ENCODE measurements at regions not wholly inside any gene's neighbourhood (a gene's known extent, or its start where the extent isn't known, plus 50 kb on each side); places are given as distances from the start of the nearest gene placed in this dataset.

- DNase-seq, result no peak
These were observed 182.5 kb downstream of the POU4F1 start for GRCh38 chr13:78420814-78421213.

DNA sequence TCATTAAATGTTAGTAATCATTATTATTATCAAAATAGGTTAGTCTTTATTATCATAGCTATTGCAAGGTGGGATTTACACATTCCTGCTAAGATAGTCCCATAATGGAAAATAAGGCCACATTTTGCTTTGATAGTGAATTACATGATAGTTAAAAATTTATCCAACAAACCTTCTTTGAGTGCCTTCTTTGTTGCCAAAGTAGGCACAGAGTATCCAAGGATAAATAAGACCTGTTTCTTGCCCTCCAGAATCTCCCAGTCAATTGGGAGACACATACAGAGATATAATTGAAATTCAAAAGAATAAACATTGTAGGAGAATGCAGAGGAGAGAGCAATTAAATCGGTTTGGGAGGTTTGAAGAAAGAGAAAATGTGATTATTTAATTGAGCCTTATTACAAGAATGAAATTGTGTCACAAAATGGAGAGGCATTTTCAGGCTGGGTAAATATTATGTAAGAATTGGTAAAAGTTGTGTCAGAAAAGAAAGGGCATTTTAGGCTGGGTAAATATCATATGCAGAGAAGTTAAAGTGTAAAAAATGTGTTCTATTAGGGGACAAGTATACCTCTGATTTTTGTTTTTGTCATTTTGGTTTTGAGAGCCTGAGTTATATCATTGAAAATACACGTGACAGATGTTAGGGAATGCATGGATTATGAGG, 189.3 kb downstream of the POU4F1 start:
- no peak for DNase-seq

GRCh38 chr13:78410847-78411246, 192.5 kb downstream of the POU4F1 start:
- DNase-seq, result no peak

DNA sequence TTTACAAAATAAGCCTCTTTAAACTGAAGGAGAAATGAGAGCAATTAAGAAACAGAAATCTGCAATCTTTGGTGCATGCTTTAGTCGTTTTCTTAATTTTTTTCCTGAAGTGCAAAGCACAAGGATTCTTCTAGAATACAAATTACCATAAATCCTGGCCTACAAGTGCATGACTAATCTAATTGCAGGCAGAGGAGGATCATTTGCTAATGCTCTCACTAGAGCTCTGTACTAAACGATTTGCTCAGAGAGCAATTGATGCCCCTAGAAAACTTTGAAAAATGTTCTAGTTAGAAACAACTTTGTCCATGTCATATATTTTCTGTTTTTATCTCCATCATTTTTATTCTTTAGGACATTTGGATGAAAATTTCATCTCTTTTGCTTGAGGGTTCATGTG, 193.2 kb downstream of the POU4F1 start:
- DNase-seq, result no peak

GRCh38 chr13:78409172-78409571, 194.2 kb downstream of the POU4F1 start:
- DNase-seq, result no peak

GRCh38 chr13:78404846-78405360, 198.4 kb downstream of the POU4F1 start:
- DNase-seq, result no peak

DNA sequence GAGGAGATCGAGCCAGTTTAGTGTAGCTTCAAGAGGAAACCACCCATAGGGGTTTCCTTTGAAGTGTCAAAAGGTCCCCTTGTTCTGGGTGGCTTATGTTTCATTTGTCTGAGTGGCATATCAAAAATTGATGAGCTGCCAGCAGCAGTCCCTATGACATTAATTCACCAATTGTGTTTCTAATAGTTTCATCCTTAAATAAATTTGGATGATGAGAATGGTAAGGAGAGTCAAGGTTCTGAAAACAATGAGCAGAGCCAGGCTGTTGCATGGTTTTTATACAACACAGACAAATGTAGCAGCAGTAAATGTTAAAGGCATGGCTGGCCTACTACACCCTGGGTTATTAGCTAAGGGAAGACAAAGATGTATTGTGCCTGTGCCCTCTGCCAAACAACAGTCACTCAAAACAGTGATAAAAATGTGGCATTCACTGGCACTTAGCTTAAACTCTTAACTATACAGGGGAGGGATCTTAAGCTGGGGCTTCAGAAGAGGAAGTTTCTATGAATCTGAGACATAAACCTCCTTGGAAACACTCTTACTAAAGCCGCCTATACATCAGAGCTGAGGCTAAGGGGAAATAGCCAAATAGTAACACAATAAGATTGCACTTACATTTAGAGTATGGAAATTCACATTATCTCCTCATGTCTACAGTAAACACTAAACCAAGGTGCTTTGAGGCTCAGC, 200.5 kb downstream of the POU4F1 start:
- peak; percentile 49 for DNase-seq

DNA sequence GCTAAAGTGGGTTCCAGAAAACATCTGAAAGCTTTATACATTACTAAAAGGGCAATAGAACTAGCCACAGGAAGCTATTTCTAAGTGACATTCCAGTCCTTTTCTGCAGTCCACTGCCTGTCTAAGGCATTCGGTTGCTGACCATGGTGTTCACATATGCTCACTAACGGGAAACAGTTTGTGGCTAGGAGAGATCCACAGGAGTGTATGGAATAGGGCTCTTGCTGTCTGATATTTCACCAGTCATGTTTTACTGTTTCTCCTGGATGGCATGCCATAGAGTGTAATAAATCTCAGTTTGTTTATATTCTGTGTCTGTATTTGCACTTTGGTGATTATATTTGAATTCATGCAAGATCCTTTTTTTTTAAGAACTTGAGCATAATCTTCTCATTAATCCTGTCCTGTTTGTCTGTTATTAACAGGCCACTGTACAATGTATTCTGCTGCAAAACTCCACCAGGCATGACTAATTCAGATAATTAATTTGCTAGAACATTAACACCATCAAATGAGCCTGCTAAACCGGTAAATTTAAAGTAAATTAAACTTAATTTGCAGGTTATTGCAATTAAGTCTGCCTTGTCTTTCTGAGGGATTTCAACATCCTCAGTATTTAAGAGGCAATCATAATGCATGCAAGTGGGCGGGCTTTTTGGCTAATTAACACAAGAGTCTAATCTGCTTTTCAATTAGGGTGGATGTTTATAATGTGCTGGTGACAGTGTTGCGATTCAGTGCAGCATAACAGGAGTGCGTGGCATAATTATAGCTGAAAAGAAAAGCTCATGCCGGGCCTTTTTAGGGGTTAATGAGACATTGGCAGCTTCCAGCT, 201.3 kb downstream of the POU4F1 start:
- DNase-seq, result no peak

DNA sequence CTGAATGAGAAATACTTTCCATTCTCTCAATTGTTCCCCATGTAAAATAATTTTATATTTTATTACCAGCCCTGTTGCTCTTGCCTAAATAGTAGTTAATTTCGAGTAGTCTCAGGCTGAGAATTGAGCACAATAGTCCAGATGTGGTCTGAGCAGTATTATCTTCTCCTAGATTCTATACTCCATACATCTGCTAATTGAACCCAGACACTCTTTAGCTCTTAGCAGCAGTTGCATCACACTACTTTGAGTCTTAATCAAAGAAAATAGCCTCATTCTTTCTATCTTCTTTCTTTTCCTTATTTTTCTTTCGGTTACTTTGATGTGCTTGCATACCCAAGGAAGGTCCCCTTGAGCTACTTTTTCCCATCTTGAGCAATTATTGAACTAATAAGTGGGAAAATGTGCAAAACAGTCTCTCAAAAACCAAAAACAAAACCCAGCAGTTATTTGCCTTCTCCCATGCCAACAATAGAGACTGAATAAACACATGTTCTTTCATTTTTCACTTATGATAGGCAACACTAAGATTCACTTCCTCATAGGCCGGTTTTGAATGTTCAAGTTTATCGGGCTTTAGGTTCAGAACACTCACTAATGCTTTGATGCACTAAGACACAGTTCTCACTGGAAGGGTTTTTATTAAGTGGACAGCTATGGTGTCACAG, 204.5 kb downstream of the POU4F1 start:
- no peak for DNase-seq

DNA sequence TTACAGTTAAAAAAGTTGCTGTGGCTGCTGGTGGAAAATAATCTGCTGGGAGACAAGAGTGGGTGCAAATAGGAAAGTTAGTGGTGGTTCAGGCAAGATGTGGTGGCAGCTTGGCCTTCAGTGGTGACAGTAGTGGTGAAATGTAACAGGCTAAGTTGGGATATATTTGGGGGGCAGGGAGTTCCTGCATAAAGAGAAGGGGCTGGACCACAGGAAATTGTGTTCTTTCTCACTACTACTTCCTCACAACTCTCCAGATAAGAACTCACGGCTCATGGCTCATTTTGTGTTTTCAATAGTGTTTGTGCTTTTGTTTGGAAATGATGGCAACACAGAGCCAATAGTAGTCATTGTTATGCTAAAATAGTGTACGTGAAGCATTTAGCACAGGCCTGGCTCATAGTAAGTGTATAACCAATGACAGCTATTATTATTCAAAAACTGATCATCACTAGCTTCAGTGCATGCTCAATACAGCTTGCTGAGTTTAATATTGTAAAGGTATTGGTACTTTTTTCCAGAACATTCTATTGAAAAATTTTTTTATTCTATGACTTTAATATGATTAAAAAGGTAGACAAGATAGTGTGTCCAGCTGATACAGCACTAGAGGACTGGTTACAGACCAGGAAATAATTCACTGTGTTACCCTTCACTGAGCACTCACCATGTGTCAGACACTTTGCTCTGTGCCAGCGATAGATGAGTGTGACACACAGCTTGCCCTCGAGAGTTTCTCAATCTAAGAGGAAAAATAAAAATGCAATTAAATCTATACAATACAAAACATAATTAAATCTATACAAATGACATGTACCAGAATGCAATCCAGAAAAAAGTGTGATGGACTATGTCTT, 209.8 kb downstream of the POU4F1 start:
- no peak for DNase-seq

DNA sequence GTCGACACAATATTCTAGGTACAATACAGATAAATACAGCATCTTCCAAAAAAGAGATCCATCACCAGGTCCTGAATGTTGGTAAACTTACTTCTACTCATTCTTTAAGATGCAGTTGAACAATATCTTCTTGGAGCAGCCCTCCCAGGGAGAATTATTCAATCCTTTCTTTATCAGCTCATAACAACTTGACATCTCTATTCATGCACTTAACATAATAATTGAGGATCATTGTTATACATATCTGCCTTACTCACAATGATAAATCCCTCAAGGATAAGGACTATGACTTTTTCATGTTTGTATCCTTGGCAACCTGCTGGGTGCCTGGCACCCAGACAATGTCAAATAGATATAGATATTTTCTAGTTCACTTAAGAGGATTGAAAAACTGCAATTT, 219.5 kb downstream of the POU4F1 start:
- no peak for DNase-seq

DNA sequence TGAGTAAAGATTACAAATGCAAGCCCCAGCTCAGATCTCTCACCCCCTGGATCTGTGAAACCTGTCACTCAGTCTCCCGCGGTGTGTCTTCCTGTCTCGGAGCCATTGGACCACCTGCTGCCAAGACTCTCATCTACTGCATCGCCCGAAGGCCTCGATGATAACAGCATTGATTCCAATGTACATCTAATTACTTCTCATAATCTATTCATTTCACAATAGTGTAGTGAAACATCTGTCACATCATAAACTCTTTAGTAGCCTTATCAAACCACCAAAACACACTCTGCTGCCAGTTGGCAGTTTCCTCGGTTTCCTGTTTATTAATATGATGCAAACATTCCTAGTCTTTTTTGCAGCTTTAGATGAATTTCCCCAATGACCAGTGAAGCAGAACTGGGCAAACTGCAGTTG, 220.3 kb downstream of the POU4F1 start:
- no peak for DNase-seq

GRCh38 chr13:78382491-78382890, 220.9 kb downstream of the POU4F1 start:
- DNase-seq, result no peak

DNA sequence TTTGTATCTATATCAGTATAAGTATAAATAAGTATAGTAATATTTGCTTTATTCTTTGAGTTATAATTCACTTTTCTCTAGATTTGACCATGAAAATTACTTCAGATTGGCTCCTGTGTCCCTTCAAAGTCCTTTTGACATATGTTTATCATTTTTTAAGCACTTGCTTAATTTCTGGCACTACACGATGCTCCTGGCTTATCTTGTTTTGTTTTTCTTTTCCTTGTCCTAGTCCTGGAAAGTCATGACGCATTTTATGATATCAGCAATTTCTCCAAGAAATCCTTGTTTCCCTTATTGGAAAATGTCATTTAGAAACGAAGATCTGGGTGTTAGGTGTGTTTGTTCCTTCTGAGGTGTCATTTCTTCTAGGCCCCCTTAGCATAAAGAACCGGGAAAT, 226.5 kb downstream of the POU4F1 start:
- no peak for DNase-seq

- DNase-seq, result no peak
These were observed 227.3 kb downstream of the POU4F1 start for GRCh38 chr13:78376033-78376432.

- DNase-seq, result no peak
These were observed 230.8 kb downstream of the POU4F1 start for GRCh38 chr13:78372581-78372980.

DNA sequence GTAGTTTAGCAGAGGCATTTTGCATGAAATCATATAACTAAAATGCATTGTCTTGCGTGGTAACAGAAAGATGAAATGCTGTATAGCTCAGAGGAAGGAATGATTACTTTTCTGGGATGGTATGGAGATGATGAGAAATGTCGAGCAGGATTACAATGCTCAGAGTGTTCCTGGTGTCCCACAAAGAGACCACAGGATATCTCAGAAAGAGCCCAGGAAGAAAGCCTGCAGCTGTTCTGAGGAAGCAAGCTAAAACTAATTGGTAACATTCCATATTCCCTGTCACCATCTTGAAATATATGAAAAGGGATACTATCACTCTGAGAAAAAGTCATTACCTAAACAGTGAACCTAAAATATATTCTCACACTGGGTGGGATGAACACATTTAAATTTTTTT, 233.1 kb downstream of the POU4F1 start:
- no peak for DNase-seq

GRCh38 chr13:78364711-78365110, 238.6 kb downstream of the POU4F1 start:
- no peak for DNase-seq

GRCh38 chr13:78341032-78341431, 262.3 kb downstream of the POU4F1 start:
- no peak for DNase-seq

- no peak for DNase-seq
These were observed 263.4 kb downstream of the POU4F1 start for GRCh38 chr13:78339927-78340326.

- no peak for DNase-seq
These were observed 269.3 kb downstream of the POU4F1 start for GRCh38 chr13:78334059-78334458.

DNA sequence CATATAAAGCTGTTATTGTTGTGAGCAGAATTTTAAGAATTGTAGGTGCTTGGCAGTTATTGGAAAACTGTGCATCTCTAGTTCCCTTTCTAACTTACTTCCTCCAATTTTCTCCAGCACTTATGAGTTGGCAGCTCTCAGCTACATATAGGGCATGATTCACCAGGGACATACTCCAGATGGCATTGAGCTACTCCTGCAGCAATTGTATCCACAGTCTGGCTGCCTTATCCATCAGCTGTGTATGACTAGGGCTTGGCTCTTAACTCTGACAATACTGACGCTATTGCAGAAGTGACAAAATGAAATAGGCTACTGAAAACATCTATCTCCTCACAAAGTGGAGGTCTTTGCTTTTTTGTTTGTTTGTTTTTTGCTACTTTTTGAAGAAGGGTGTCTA, 276.7 kb downstream of the POU4F1 start:
- peak; percentile 61 for DNase-seq

Data from NCI-H1092 treated with DMSO at 0.1 percent for 48 hours (cell line).